SK-N-SH treated with all-trans-retinoic acid at 6 μM for 48 hours (cell line): ENCODE measurements at regions not wholly inside any gene's neighbourhood (a gene's known extent, or its start where the extent isn't known, plus 50 kb on each side); places are given as distances from the start of the nearest gene placed in this dataset.

Experiments used
- BACH2 ChIP-seq: fragments of 250-450 bp; sonication (Bioruptor Pico); IDR thresholded peaks from 2 replicates; pipeline ENCODE4 v1.9.0; 2021; ENCODE audit warnings: mild to moderate bottlenecking, borderline replicate concordance
- ESRRG ChIP-seq: fragments of 250-450 bp; sonication (Bioruptor Pico); IDR thresholded peaks from 2 replicates; pipeline ENCODE4 v1.6.1; 2021; ENCODE audit warnings: mild to moderate bottlenecking
- OSR1 ChIP-seq: fragments of 250-450 bp; sonication (Bioruptor Pico); IDR thresholded peaks from 2 replicates; pipeline ENCODE4 v1.8.0; 2022; ENCODE audit warnings: moderate library complexity, mild to moderate bottlenecking, inconsistent platforms
- ZFP3 ChIP-seq: fragments of 250-450 bp; sonication (Bioruptor Pico); IDR thresholded peaks from 2 replicates; pipeline ENCODE4 v1.5.0; 2020; ENCODE audit warnings: mild to moderate bottlenecking, moderate library complexity
- TF ChIP-seq, protein P1 (sequence below): fragments of 250-450 bp; sonication (Bioruptor Pico); IDR thresholded peaks from 2 replicates; pipeline ENCODE4 v1.8.0; 2020; ENCODE audit warnings: mild to moderate bottlenecking, moderate library complexity, borderline replicate concordance

DNA sequence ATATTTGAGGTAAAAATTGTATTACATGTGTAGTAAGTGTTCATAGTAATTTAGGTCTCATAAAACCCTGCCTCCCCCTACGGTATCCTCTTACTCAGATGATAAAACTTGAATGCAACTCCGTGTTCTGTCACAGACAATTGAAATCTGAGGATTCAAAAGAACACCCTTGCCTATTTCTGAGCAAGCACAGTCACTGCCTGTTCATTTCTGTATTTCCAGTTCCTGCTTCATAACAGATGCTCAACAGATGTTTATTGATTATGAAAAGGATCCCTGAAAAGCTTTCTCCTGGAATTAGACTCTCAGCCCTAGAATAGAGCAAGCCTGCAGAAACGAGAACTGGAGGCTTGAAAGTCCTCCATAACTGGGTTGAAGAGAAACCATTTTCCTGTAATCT lies 144.1 kb upstream of the SPEF2 start:
- TF ChIP-seq, protein P1, sequence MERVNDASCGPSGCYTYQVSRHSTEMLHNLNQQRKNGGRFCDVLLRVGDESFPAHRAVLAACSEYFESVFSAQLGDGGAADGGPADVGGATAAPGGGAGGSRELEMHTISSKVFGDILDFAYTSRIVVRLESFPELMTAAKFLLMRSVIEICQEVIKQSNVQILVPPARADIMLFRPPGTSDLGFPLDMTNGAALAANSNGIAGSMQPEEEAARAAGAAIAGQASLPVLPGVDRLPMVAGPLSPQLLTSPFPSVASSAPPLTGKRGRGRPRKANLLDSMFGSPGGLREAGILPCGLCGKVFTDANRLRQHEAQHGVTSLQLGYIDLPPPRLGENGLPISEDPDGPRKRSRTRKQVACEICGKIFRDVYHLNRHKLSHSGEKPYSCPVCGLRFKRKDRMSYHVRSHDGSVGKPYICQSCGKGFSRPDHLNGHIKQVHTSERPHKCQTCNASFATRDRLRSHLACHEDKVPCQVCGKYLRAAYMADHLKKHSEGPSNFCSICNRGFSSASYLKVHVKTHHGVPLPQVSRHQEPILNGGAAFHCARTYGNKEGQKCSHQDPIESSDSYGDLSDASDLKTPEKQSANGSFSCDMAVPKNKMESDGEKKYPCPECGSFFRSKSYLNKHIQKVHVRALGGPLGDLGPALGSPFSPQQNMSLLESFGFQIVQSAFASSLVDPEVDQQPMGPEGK (CRISPR knock-in tag), result no peak
- no peak for TF ChIP-seq ESRRG
- TF ChIP-seq ZFP3, result no peak
- TF ChIP-seq BACH2, result no peak
- TF ChIP-seq OSR1 (CRISPR knock-in tag), result no peak
